Trophoblast cell (in vitro differentiated cells and primary cell): ENCODE measurements at regions not wholly inside any gene's neighbourhood (a gene's known extent, or its start where the extent isn't known, plus 50 kb on each side); places are given as distances from the start of the nearest gene placed in this dataset.
"Not testable (repeated sequence)": the region's sequence is repeated elsewhere in the genome, so short reads cannot be mapped to it uniquely, and the experiment has no call there.

Experiments
- DNase-seq, 2 donors: peaks; one replicate each; pipeline ENCODE4 v3.0.0-alpha.2; 2016
- H2AFZ ChIP-seq: 2 replicates; pipeline ENCODE4 v1.6.1; 2013; ENCODE audit warnings: low read length, moderate library complexity, mild to moderate bottlenecking; ENCODE audit not compliant: insufficient read depth, poor library complexity
- H2AK5ac ChIP-seq: 2 replicates; pipeline ENCODE4 v1.6.1; 2013; ENCODE audit warnings: mild to moderate bottlenecking, low read length
- H2BK120ac ChIP-seq: 2 replicates; pipeline ENCODE4 v1.6.1; 2013; ENCODE audit warnings: low read length, mild to moderate bottlenecking, moderate library complexity; ENCODE audit not compliant: insufficient read depth, poor library complexity
- H2BK12ac ChIP-seq: 2 replicates; pipeline ENCODE4 v1.6.1; 2013; ENCODE audit warnings: mild to moderate bottlenecking, low read length, moderate library complexity
- H2BK5ac ChIP-seq: 2 replicates; pipeline ENCODE4 v1.6.1; 2013; ENCODE audit warnings: low read length, low read depth, moderate library complexity, mild to moderate bottlenecking; ENCODE audit not compliant: poor library complexity
- H3K14ac ChIP-seq: 2 replicates; pipeline ENCODE4 v1.6.1; 2013; ENCODE audit warnings: mild to moderate bottlenecking, low read length
- H3K18ac ChIP-seq: 2 replicates; pipeline ENCODE4 v1.6.1; 2013; ENCODE audit warnings: mild to moderate bottlenecking, low read length
- H3K23ac ChIP-seq: 2 replicates; pipeline ENCODE4 v1.6.1; 2013; ENCODE audit warnings: low read length
- H3K27ac ChIP-seq: 2 replicates; pipeline ENCODE4 v1.5.1; 2013; ENCODE audit warnings: low read depth, mild to moderate bottlenecking, inconsistent platforms, low read length, moderate library complexity
- H3K27me3 ChIP-seq: 2 replicates; pipeline ENCODE4 v1.6.1; 2013; ENCODE audit warnings: inconsistent platforms, mild to moderate bottlenecking, low read length, moderate library complexity; ENCODE audit not compliant: insufficient read depth
- H3K36me3 ChIP-seq, 2 experiments: 1 replicate in 1 of 2; 2 replicates in 1 of 2; pipeline ENCODE4 v1.6.1; 2013; ENCODE audit warnings: low read length in 2 of 2, mild to moderate bottlenecking in 2 of 2, moderate library complexity in 1 of 2; ENCODE audit not compliant: insufficient read depth in 2 of 2, control insufficient read depth in 1 of 2
- H3K4ac ChIP-seq: 2 replicates; pipeline ENCODE4 v1.6.1; 2013; ENCODE audit warnings: low read depth, mild to moderate bottlenecking, low read length, moderate library complexity
- H3K4me1 ChIP-seq, 2 experiments: 1 replicate in 1 of 2; 2 replicates in 1 of 2; pipeline ENCODE4 v1.6.1; 2013; ENCODE audit warnings: low read length in 2 of 2, mild to moderate bottlenecking in 2 of 2, moderate library complexity in 1 of 2; ENCODE audit not compliant: insufficient read depth in 2 of 2, control insufficient read depth in 1 of 2
- H3K4me2 ChIP-seq: 2 replicates; pipeline ENCODE4 v1.6.1; 2013; ENCODE audit warnings: inconsistent platforms, mild to moderate bottlenecking, low read length, moderate library complexity
- H3K4me3 ChIP-seq: 2 replicates; pipeline ENCODE4 v1.5.1; 2013; ENCODE audit warnings: mild to moderate bottlenecking, low read depth, low read length, inconsistent platforms
- H3K79me1 ChIP-seq: one replicate; pipeline ENCODE4 v1.6.1; 2013; ENCODE audit warnings: low read length
- H3K79me2 ChIP-seq: 2 replicates; pipeline ENCODE4 v1.6.1; 2013; ENCODE audit warnings: low read length, mild to moderate bottlenecking; ENCODE audit not compliant: control insufficient read depth, insufficient read depth, poor library complexity
- H3K9ac ChIP-seq: 2 replicates; pipeline ENCODE4 v1.6.1; 2013; ENCODE audit warnings: mild to moderate bottlenecking, low read length
- H3K9me3 ChIP-seq: 2 replicates; pipeline ENCODE4 v1.6.1; 2013; ENCODE audit warnings: low read depth, mild to moderate bottlenecking, control low read depth, inconsistent platforms, low read length; ENCODE audit not compliant: insufficient read depth
- H4K12ac ChIP-seq: 2 replicates; pipeline ENCODE4 v1.6.1; 2013; ENCODE audit warnings: low read depth, mild to moderate bottlenecking, low read length, moderate library complexity
- H4K8ac ChIP-seq: 2 replicates; pipeline ENCODE4 v1.6.1; 2013; ENCODE audit warnings: low read depth, mild to moderate bottlenecking, low read length, moderate library complexity
- H4K91ac ChIP-seq: one replicate; pipeline ENCODE4 v1.6.1; 2013; ENCODE audit warnings: low read depth, mild to moderate bottlenecking, low read length, moderate library complexity
- WGBS: extraction: QIAGEN DNeasy Blood & Tissue Kit; methylation state at CpG from one replicate; pipeline ENCODE4 v1.1.7; 2013; ENCODE audit warnings: missing lambda C conversion rate; ENCODE audit not compliant: insufficient read length, insufficient coverage; ENCODE audit errors: extremely low coverage; 5-methylcytosine and 5-hydroxymethylcytosine counted together

GRCh38 chr6:135622081-135622480 is 124.5 kb upstream of the AHI1 start:
- H4K12ac ChIP-seq, result no peak overlapping the region
- no peak overlapping the region for H3K4me3 ChIP-seq
- no peak overlapping the region for H3K23ac ChIP-seq
- H3K18ac ChIP-seq, result no peak overlapping the region
- H3K14ac ChIP-seq, result no peak overlapping the region
- no peak overlapping the region for H3K4me2 ChIP-seq
- H3K27ac ChIP-seq, result no peak overlapping the region
- no peak overlapping the region for H3K4ac ChIP-seq
- no peak overlapping the region for H2BK12ac ChIP-seq
- WGBS, result no CpG with 5 or more reads among the region's 1 CpG
- no peak overlapping the region for H4K91ac ChIP-seq
- no peak overlapping the region for H3K9ac ChIP-seq
- no peaks in the 10 kb centered on the region for H3K4me1 ChIP-seq
- no peak for DNase-seq
- no peaks in the 10 kb centered on the region for H3K36me3 ChIP-seq
- no peak overlapping the region for H2AK5ac ChIP-seq
- H2AFZ ChIP-seq, result no peak overlapping the region
- no peak overlapping the region for H2BK120ac ChIP-seq
- no peaks in the 10 kb centered on the region for H3K9me3 ChIP-seq
- H3K79me1 ChIP-seq, result no peaks in the 10 kb centered on the region
- H3K27me3 ChIP-seq, result no peaks in the 10 kb centered on the region
- H4K8ac ChIP-seq, result no peak overlapping the region
- no peak overlapping the region for H2BK5ac ChIP-seq
- H3K79me2 ChIP-seq, result no peaks in the 10 kb centered on the region

GRCh38 chr6:135623979-135624378 is 126.4 kb upstream of the AHI1 start:
- no peak overlapping the region for H2AFZ ChIP-seq
- no peak overlapping the region for H4K8ac ChIP-seq
- no peak overlapping the region for H3K4me3 ChIP-seq
- no peaks in the 10 kb centered on the region for H3K4me1 ChIP-seq
- H4K91ac ChIP-seq, result no peak overlapping the region
- no peaks in the 10 kb centered on the region for H3K79me1 ChIP-seq
- H2BK5ac ChIP-seq, result no peak overlapping the region
- H3K27ac ChIP-seq, result no peak overlapping the region
- H3K4me2 ChIP-seq, result no peak overlapping the region
- H3K23ac ChIP-seq, result no peak overlapping the region
- no peaks in the 10 kb centered on the region for H3K79me2 ChIP-seq
- H3K4ac ChIP-seq, result no peak overlapping the region
- H2BK120ac ChIP-seq, result no peak overlapping the region
- H2AK5ac ChIP-seq, result no peak overlapping the region
- no peaks in the 10 kb centered on the region for H3K27me3 ChIP-seq
- H2BK12ac ChIP-seq, result no peak overlapping the region
- no peak overlapping the region for H3K14ac ChIP-seq
- H3K9me3 ChIP-seq, result no peaks in the 10 kb centered on the region
- WGBS, result no CpG with 5 or more reads among the region's 1 CpG
- no peak overlapping the region for H3K9ac ChIP-seq
- H3K36me3 ChIP-seq, result no peaks in the 10 kb centered on the region
- no peak for DNase-seq
- H4K12ac ChIP-seq, result no peak overlapping the region
- no peak overlapping the region for H3K18ac ChIP-seq

GRCh38 chr6:135624402-135625295 is 127.1 kb upstream of the AHI1 start:
- Histone ChIP-seq H4K91ac (no peak overlapping the region), H2AFZ (no peak overlapping the region), H4K12ac (no peak overlapping the region), H3K4me3 (no peak overlapping the region), H2BK5ac (no peak overlapping the region), H3K27me3 (no peaks in the 10 kb centered on the region), H3K9me3 (no peaks in the 10 kb centered on the region), H2BK120ac (no peak overlapping the region), H4K8ac (no peak overlapping the region), H2BK12ac (no peak overlapping the region), H3K14ac (no peak overlapping the region), H3K4me2 (no peak overlapping the region), H3K9ac (no peak overlapping the region), H3K23ac (no peak overlapping the region), H3K27ac (no peak overlapping the region), H2AK5ac (no peak overlapping the region), H3K36me3 (no peaks in the 10 kb centered on the region), H3K79me1 (no peaks in the 10 kb centered on the region), H3K4ac (no peak overlapping the region), H3K18ac (no peak overlapping the region), H3K79me2 (no peaks in the 10 kb centered on the region), H3K4me1 (no peaks in the 10 kb centered on the region)
- no CpG with 5 or more reads among the region's 9 CpGs for WGBS
- DNase-seq, result no peak

GRCh38 chr6:135626001-135626400 is 128.5 kb upstream of the AHI1 start:
- not testable (repeated sequence) for H3K27me3 ChIP-seq, H3K23ac ChIP-seq, H2BK12ac ChIP-seq, H3K4ac ChIP-seq, H2AFZ ChIP-seq, H3K18ac ChIP-seq, H3K14ac ChIP-seq, H3K4me2 ChIP-seq, H2AK5ac ChIP-seq, H4K91ac ChIP-seq, H3K79me2 ChIP-seq, H4K8ac ChIP-seq, H4K12ac ChIP-seq, H3K9ac ChIP-seq, H3K79me1 ChIP-seq, H3K4me1 ChIP-seq, H3K4me3 ChIP-seq, H3K9me3 ChIP-seq, H2BK5ac ChIP-seq, H3K27ac ChIP-seq, H2BK120ac ChIP-seq, DNase-seq, H3K36me3 ChIP-seq
- no CpG with 5 or more reads among the region's 7 CpGs for WGBS
